ENCODE measurements at regions not wholly inside any gene's neighbourhood (a gene's known extent, or its start where the extent isn't known, plus 50 kb on each side); places are given as distances from the start of the nearest gene placed in this dataset.

- H3K4me1 Mint-ChIP-seq (ENCODE audit: low read depth) = no peaks in the 10 kb centered on the region
- no peak overlapping the region for H3K4me3 Mint-ChIP-seq
- H3K9me3 Mint-ChIP-seq (ENCODE audit: low read depth) = no peaks in the 10 kb centered on the region
- H3K36me3 Mint-ChIP-seq = peaks cover 4% of the 10 kb centered on the region
- H3K27ac Mint-ChIP-seq = no peak overlapping the region
- no peaks in the 10 kb centered on the region for H3K27me3 Mint-ChIP-seq
Observed at GRCh38 chr1:65512967-65513780, 92.7 kb downstream of the LEPR start.

GRCh38 chr1:65514041-65514440, 93.6 kb downstream of the LEPR start:
- peaks cover 4% of the 10 kb centered on the region for H3K36me3 Mint-ChIP-seq
- no peaks in the 10 kb centered on the region for H3K27me3 Mint-ChIP-seq
- H3K27ac Mint-ChIP-seq = no peak overlapping the region
- no peaks in the 10 kb centered on the region for H3K4me1 Mint-ChIP-seq (ENCODE audit: low read depth)
- H3K4me3 Mint-ChIP-seq = no peak overlapping the region
- H3K9me3 Mint-ChIP-seq (ENCODE audit: low read depth) = no peaks in the 10 kb centered on the region

DNA sequence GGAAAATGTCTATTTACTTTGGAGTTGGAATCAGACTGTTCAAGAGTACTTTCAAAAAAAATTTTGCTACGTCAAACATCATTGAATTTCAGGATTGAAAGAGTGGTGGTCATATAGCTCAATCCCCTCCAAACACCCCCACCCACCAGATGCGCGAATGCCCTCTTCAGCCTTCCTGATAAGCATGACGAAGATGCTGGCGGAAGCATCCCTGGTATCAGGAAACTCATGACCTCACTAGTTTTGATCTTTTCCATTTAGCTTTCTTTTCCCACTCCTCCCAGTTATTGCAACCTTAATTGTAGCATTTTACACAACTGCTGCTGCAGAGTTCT, 104.4 kb downstream of the LEPR start:
- no peak overlapping the region for H3K27ac Mint-ChIP-seq
- H3K4me1 Mint-ChIP-seq (ENCODE audit: low read depth) = peaks cover 3% of the 10 kb centered on the region
- H3K4me3 Mint-ChIP-seq = peak overlapping the region; percentile 77
- H3K9me3 Mint-ChIP-seq (ENCODE audit: low read depth) = no peaks in the 10 kb centered on the region
- H3K27me3 Mint-ChIP-seq = peaks cover 37% of the 10 kb centered on the region
- peaks cover 9% of the 10 kb centered on the region for H3K36me3 Mint-ChIP-seq

GRCh38 chr1:65525266-65526048, 105.0 kb downstream of the LEPR start:
- H3K4me3 Mint-ChIP-seq = peak overlapping the region; percentile 77

DNA sequence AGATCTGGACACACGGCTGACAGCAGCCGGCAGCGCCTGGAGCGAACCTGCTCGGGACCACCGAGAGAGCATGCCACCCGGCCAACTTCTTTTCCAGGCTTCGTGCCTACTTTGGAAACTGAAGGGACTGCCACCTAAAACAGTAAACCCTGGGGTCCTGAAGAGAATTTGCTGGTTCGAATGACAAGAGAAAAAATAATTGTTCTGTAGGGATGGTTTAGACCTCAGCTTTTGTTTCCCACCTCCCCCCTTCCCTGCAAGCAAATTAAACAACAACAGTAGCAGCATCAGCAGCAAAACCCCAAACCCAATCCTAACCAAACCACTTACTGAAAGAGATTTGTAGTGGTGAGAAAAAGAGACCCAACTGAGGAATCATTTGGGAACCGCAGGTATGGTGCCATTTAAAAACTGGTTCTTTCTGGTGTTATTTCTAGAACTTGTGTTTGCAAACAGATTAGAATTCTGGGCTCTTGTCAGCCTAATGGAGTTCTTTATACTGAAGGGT, 105.6 kb downstream of the LEPR start:
- Mint-ChIP-seq H3K27me3 (peaks cover 40% of the 10 kb centered on the region), H3K36me3 (peaks cover 10% of the 10 kb centered on the region)

More at GRCh38 chr1:65525266-65526048, 105.0 kb downstream of the LEPR start:
- Mint-ChIP-seq H3K36me3 (peaks cover 10% of the 10 kb centered on the region), H3K9me3 (ENCODE audit: low read depth) (no peaks in the 10 kb centered on the region), H3K27ac (no peak overlapping the region), H3K27me3 (peaks cover 40% of the 10 kb centered on the region), H3K4me1 (ENCODE audit: low read depth) (peaks cover 3% of the 10 kb centered on the region)

GRCh38 chr1:65527190-65527589, 106.7 kb downstream of the LEPR start:
- H3K4me3 Mint-ChIP-seq = no peak overlapping the region
- no peaks in the 10 kb centered on the region for H3K9me3 Mint-ChIP-seq (ENCODE audit: low read depth)
- peaks cover 12% of the 10 kb centered on the region for H3K36me3 Mint-ChIP-seq
- H3K27me3 Mint-ChIP-seq = peaks cover 43% of the 10 kb centered on the region
- H3K4me1 Mint-ChIP-seq (ENCODE audit: low read depth) = peaks cover 3% of the 10 kb centered on the region
- no peak overlapping the region for H3K27ac Mint-ChIP-seq

More for the DNA sequence above, 105.6 kb downstream of the LEPR start:
- Mint-ChIP-seq H3K4me1 (ENCODE audit: low read depth) (peaks cover 3% of the 10 kb centered on the region), H3K27ac (no peak overlapping the region), H3K4me3 (peak overlapping the region; percentile 58), H3K9me3 (ENCODE audit: low read depth) (no peaks in the 10 kb centered on the region)

- H3K36me3 Mint-ChIP-seq = peaks cover 10% of the 10 kb centered on the region
- H3K9me3 Mint-ChIP-seq (ENCODE audit: low read depth) = no peaks in the 10 kb centered on the region
- H3K4me3 Mint-ChIP-seq = no peak overlapping the region
- peaks cover 3% of the 10 kb centered on the region for H3K4me1 Mint-ChIP-seq (ENCODE audit: low read depth)
- H3K27ac Mint-ChIP-seq = no peak overlapping the region
- H3K27me3 Mint-ChIP-seq = peaks cover 44% of the 10 kb centered on the region
Observed at GRCh38 chr1:65527707-65528503, 107.4 kb downstream of the LEPR start.

- Mint-ChIP-seq H3K36me3 (peaks cover 8% of the 10 kb centered on the region), H3K4me1 (ENCODE audit: low read depth) (no peaks in the 10 kb centered on the region), H3K4me3 (no peak overlapping the region), H3K27me3 (peaks cover 22% of the 10 kb centered on the region), H3K9me3 (ENCODE audit: low read depth) (no peaks in the 10 kb centered on the region), H3K27ac (no peak overlapping the region)
Observed at GRCh38 chr1:65531972-65532570, 111.6 kb downstream of the LEPR start.

DNA sequence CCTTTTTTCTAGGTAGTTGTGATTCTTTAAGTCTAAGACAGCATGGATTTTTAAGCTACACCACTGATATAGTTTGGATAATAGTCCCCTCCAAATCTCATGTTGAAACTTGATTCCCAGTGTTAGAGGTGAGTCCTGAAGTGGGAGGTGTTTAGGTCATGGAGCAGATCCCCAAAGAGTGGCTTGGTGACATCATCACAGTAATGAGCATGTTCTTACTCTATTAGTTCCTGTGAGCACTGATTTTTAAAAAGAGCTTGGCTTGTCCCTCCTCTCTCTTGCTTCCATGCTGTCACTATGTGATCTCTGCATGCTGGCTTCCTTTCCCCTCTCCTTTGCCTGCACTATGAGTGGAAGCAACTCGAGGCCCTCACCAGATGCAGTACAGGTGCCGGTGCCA, 115.5 kb downstream of the LEPR start:
- H3K4me1 Mint-ChIP-seq (ENCODE audit: low read depth) = peaks cover 4% of the 10 kb centered on the region
- no peak overlapping the region for H3K4me3 Mint-ChIP-seq
- H3K36me3 Mint-ChIP-seq = peaks cover 4% of the 10 kb centered on the region
- no peak overlapping the region for H3K27ac Mint-ChIP-seq
- peaks cover 7% of the 10 kb centered on the region for H3K27me3 Mint-ChIP-seq
- no peaks in the 10 kb centered on the region for H3K9me3 Mint-ChIP-seq (ENCODE audit: low read depth)

- H3K36me3 Mint-ChIP-seq = no peaks in the 10 kb centered on the region
- peaks cover 4% of the 10 kb centered on the region for H3K4me1 Mint-ChIP-seq (ENCODE audit: low read depth)
- H3K27me3 Mint-ChIP-seq = no peaks in the 10 kb centered on the region
- no peak overlapping the region for H3K4me3 Mint-ChIP-seq
- H3K9me3 Mint-ChIP-seq (ENCODE audit: low read depth) = peaks cover 4% of the 10 kb centered on the region
- no peak overlapping the region for H3K27ac Mint-ChIP-seq
Observed at GRCh38 chr1:65538086-65538485, 117.6 kb downstream of the LEPR start.

DNA sequence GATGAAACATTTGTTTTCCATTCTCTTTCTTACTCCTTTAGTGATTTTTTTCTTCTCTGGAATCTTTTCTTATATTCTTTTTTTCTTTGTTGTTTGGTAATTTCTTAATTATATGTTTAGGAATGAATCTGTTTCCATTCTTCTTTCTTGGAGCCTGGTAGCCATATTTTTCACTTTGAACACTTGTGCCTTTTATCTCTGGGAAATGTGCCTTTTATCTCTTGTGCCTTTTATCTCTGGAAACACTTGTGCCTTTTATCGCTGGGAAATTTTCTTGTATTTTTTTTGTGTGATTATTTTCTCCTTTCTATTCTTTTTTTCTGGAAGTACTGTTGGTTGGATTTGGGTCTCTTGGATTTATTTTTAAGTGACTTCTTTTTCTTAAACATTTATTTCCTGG, 118.2 kb downstream of the LEPR start:
- no peak overlapping the region for H3K4me3 Mint-ChIP-seq
- no peaks in the 10 kb centered on the region for H3K27me3 Mint-ChIP-seq
- peaks cover 7% of the 10 kb centered on the region for H3K9me3 Mint-ChIP-seq (ENCODE audit: low read depth)
- H3K27ac Mint-ChIP-seq = no peak overlapping the region
- H3K4me1 Mint-ChIP-seq (ENCODE audit: low read depth) = peaks cover 4% of the 10 kb centered on the region
- H3K36me3 Mint-ChIP-seq = no peaks in the 10 kb centered on the region

DNA sequence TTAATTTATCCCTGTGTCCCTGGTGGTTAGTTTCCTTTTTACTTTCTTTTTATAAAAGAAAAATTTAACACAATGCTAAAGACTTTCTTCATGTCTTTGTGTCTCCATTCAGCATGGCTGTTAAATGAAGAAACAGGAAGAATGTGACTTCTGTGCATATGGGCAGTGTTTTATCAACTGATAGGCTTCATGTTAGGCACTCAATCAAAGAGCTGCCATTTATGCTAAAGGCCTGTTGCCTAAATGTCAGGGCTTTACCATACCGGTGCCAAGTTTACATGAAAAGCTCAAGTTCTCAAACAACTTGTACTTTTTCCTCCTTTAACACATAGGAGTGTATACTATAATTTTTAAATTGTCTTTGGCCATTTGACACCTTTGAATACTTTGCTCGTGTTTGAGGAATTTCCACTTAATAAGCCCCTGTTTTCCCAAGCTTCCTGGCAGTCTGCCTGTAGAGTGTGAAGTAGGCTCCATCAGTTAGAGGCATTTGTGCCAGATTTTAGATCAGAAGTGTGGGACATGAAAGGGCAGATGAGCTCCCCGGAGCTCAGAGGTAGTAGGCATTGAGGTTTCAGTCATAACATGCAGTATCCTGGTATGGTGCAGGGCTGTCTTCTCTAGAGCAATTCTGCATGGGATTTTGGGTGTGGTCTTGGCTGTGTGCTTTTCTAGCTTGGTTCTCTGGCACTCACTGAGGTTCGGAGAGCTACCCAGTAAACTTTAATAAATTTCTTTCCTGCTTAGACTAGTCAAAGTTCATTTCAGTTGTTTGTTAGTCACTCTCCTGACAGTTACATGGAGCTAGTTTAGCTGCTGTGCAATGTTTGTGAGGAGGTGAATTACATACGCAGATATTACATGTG, 119.0 kb downstream of the LEPR start:
- Mint-ChIP-seq H3K27ac (no peak overlapping the region), H3K36me3 (peaks cover 2% of the 10 kb centered on the region), H3K9me3 (ENCODE audit: low read depth) (peaks cover 14% of the 10 kb centered on the region), H3K4me3 (no peak overlapping the region), H3K27me3 (no peaks in the 10 kb centered on the region), H3K4me1 (ENCODE audit: low read depth) (peaks cover 4% of the 10 kb centered on the region)

DNA sequence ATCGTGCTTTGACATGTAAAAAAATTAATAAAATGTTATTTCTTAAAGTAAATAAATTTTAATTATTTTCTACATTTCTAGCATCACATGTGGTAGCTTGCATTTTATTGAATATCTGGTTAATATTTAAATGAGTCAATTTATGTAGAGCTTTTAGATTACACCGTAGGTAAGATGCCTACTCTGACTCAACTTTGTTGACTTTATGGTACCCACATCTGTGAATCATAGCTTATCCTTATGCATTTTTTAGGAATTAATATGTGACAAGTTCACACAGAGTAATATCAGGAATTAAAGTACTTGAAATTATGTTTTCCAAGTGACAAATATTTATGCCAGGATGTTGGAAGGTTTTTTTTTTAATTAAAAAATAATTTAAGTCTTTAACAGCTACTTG, 120.7 kb downstream of the LEPR start:
- no peak overlapping the region for H3K4me3 Mint-ChIP-seq

GRCh38 chr1:65541865-65542264, 121.4 kb downstream of the LEPR start:
- Mint-ChIP-seq H3K27me3 (no peaks in the 10 kb centered on the region), H3K27ac (no peak overlapping the region), H3K36me3 (peaks cover 2% of the 10 kb centered on the region), H3K9me3 (ENCODE audit: low read depth) (peaks cover 14% of the 10 kb centered on the region), H3K4me1 (ENCODE audit: low read depth) (peaks cover 4% of the 10 kb centered on the region), H3K4me3 (no peak overlapping the region)

More for the DNA sequence above, 120.7 kb downstream of the LEPR start:
- peaks cover 14% of the 10 kb centered on the region for H3K9me3 Mint-ChIP-seq (ENCODE audit: low read depth)
- peaks cover 4% of the 10 kb centered on the region for H3K4me1 Mint-ChIP-seq (ENCODE audit: low read depth)
- H3K27ac Mint-ChIP-seq = no peak overlapping the region
- H3K27me3 Mint-ChIP-seq = no peaks in the 10 kb centered on the region
- H3K36me3 Mint-ChIP-seq = peaks cover 2% of the 10 kb centered on the region

Measured in activated naive CD8-positive, alpha-beta T cell (primary cell).